ENCODE measurements at regions not wholly inside any gene's neighbourhood (a gene's known extent, or its start where the extent isn't known, plus 50 kb on each side); places are given as distances from the start of the nearest gene placed in this dataset.

DNA sequence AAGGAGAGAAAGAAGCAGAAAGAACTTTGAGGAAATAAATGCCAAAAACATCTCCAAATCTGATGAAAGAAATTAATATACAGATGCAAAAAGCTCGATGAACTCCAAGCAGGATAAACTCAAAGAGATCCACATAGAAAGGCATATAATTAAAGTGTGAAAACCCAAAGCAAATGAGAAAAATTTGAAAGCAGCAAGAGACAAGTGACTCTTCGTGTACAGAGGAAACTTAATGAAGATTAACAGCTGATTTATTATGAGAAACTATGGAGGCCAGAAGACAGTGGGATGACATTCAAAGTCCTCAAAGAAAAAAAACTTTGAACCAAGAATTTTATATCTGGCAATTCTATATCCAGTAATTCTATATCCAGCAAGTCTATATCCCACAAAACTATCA, 163.0 kb upstream of the TMCC3 start:
- DNase-seq = peak; percentile 67

DNA sequence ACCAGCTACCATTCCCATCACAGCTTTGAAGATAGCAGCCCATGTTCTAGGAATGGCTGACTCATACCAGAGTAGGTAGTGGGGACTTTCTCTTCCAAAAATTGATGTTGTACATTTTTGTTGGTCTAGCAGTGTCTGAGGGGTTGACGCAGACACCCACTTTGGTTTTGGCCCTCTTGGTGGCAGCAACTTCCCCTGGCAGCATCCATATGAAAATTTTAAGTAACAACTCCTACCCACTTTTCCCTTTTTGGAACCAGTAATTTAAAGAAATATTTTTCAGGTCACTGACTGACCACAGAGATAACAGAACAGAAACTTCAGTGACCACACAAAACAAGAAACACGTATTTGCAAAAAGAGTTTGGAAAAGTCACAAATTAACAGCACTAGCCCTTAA, 162.0 kb upstream of the TMCC3 start:
- DNase-seq = no peak

DNA sequence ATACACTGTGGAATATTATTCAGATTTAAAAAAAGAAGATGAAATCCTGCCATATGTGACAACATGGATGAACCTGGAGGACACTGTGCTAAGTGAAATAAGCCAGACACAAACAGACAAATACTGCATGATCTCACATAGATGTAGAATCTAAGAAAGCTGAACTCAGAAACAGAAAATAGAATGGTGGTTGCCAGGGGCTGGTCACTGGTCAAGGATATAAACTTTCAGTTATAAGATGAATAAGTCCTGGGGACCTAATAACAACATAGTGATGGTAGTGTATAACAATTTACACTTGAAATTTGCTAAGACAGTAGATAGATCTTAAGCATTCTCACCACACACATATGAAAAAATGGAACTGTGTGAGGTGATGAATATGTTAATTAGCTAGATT, 161.3 kb upstream of the TMCC3 start:
- DNase-seq = no peak

DNA sequence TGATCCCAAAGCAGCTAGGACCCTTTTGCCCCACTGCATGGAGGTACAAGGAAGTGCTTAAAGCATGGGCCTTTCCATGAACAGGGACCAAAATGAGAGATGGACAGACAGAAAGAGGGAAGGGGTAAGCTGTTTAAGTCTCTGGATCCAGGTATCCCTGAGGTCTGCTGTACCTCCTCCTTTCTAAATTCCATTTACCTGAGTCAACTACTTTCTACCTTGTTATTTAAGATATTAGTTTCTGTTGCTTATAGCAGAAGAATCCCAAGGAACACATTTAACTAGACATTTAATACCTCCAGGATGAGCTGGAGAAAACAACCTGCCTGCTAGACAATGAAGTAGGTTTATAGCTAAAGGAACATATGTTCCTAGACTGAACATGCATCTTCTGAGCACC, 157.6 kb upstream of the TMCC3 start:
- DNase-seq = no peak

DNA sequence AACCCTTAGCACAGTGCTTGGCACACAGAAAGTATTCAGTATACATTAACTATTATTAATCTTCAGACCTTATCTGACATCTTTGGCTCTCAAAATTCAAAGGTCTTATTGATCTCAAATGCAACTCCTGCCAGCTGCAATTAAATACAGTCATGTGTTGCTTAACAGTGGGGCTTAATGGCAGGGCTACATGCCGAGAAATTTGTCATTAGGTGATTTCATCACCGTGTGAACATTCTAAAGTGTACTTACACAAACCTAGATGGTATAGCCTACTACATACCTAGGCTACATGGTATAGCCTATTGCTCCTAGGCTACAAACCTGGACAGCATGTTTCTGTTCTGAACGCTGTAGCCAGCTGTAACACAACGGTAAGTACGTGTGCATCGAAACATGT, 156.3 kb upstream of the TMCC3 start:
- DNase-seq = no peak

DNA sequence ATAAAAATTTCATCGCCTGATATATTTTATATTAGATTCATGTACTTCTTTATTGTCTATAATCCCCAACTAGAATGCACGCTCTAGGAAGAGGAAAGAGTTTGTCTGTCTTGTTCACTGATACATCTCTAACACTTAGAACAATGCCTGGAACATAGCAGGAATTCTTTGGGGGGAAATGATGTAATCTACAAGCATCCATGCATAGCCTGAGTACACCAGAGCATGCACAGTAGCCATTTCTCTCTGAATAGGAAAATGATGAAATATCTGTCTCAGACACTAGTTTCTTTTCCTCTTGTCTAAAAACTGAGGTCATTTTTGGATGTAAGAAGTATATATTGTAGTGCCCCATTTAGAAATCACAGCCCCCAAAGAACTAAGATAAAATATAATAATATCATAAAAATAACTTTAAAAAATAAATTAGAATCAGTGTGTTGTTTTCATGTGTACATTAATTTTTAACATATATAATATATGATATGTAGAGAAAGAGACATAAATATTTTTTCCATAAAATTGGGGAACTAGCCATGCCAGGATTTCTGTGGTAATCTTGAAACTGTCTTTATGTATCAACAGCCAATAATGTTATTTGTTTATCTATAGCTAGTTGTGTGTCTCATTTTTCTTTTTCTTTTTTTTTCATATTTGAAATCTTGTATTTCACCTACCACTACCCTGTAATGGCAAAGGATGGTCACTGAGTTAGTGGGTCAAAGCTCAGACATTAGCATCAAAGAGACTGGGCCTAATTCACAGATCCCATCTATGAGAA, 155.6 kb upstream of the TMCC3 start:
- DNase-seq = no peak

- no peak for DNase-seq
Observed at GRCh38 chr12:94803939-94804338, 153.6 kb upstream of the TMCC3 start.

DNA sequence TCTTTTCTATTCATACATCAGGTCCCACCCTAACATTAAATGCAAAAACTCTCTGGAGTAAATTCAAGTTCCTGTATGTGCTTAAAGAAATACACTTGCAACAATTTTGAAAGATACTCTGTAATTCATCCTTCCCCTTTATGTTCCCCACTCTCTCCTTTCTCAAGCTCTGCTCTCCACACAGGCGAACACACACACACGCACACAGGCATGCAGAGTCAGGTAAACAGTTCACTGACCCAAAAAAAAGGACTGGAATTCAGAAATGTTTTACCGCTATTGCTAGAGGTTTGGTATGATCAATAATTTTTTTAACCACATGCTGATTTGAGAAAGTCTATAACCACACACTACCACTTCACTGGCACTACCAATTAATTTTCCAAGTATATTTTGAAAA, 152.4 kb upstream of the TMCC3 start:
- peak; percentile 35 for DNase-seq

DNA sequence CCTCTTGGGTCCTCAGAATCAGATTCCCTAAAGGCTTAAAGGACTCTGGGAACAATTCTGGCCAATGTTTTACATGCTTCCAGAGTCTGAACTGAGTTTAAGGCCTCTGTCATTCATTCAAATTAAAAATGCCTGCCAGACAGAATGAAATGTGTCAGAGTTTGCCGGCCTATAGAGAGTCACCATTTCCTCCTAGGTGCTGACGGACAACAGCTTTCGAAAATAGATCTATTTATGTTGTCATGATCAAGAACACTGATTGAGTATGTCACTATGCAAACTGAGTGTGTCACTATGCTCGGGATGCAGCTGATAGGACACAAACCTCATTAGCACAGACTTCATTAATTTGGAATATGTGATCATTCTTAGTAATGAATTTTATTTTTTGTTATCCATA, 151.4 kb upstream of the TMCC3 start:
- no peak for DNase-seq

GRCh38 chr12:94799136-94799535, 148.8 kb upstream of the TMCC3 start:
- DNase-seq = no peak

- DNase-seq = peak; percentile 97
Observed at GRCh38 chr12:94798113-94798512, 147.8 kb upstream of the TMCC3 start.

- DNase-seq = peak; percentile 7
Observed at GRCh38 chr12:94795520-94795919, 145.2 kb upstream of the TMCC3 start.

- DNase-seq = no peak
Observed at GRCh38 chr12:94795044-94795443, 144.7 kb upstream of the TMCC3 start.

GRCh38 chr12:94793191-94793595, 142.8 kb upstream of the TMCC3 start:
- peak; percentile 72 for DNase-seq

DNA sequence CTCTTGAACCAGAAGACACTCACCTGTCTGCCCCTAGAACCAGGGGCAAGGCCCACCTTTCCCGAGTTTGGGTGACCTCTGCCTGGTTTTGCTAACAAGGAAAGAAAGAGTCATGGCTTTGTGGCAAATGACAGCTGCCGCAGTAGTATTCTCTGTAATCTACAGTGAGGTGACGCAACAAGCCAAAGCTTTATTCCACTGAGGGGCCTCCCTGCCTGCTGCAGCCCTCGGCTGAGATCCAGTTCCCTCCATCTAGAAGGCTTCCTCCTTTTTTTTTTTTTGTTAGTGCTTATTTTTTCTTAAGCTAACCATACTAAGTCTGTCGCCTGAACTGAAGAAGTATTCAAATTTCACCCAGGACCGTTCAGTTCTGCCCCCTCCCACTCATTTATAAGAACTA, 142.3 kb upstream of the TMCC3 start:
- DNase-seq = peak; percentile 82

- no peak for DNase-seq
Observed at GRCh38 chr12:94791933-94792332, 141.6 kb upstream of the TMCC3 start.

GRCh38 chr12:94790825-94791224, 140.5 kb upstream of the TMCC3 start:
- no peak for DNase-seq

GRCh38 chr12:94790370-94790769, 140.0 kb upstream of the TMCC3 start:
- DNase-seq = no peak

DNA sequence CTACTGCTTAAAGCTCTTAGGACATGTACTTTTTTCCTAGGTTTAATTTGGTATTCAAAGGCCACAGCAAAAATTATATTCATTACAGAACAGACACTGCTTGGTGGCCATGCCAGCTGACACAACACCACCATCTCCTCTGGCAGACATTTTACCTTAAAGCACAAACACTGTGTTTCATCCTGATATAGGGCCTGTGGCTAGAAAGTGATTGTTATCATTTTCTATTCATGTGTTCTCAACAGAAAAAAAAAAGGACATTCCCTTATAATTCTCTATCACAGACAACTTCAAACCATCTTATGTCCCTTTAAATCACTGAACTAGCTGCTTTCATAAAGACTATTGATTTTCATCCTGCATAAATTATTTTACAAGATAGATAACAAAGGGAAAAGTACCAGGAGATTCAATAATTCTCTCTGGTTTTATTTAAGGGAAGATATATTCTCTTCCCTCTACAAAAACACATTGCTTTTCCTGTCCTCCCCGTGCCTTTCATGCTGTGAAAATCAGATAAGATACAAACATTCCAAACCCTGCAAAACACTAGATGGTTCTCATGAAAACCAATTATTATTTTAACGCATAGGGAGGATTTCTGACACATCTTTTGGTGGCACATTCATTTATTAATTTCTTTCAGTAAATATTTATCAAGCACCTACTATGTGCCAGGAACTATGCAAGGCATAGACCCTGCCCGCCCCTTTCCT, 139.3 kb upstream of the TMCC3 start:
- DNase-seq = no peak

- DNase-seq = no peak
Observed at GRCh38 chr12:94788298-94788697, 137.9 kb upstream of the TMCC3 start.

DNA sequence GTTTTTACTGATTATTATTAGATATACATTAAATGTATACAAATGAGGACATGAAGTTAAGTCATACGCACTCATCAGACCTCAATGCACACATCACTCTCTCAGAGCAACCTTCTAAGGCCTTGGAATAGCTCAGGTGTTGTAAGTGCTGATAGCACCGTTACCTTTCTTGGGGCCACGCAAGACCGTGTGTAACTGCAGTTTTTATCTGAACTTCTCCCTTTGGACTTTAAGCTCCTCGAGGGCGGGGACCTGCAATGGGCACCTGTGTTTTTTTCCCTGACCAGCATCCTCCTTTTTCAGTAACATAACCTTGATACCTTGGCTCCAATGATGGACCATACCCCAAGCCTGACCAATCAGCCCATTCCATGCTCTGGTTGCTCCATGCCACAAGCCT, 136.5 kb upstream of the TMCC3 start:
- no peak for DNase-seq

DNA sequence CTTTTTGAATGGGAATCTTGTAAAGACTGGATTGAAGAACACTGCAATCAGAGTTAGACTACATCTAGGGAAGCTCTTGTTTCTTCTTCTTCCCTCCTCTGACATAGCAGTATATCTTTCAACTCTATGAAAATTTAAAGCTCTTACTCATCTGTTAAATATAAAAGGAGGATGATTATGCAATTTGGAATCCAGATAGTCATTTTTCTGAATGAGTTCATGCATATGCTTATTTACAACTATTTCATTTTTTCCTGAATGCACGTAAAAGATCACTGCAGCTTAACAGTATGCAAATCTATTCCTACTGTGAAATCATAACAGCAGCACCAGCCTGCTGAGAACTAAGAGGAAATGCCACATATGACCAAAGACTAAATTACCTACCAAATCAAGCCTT, 133.5 kb upstream of the TMCC3 start:
- no peak for DNase-seq

DNA sequence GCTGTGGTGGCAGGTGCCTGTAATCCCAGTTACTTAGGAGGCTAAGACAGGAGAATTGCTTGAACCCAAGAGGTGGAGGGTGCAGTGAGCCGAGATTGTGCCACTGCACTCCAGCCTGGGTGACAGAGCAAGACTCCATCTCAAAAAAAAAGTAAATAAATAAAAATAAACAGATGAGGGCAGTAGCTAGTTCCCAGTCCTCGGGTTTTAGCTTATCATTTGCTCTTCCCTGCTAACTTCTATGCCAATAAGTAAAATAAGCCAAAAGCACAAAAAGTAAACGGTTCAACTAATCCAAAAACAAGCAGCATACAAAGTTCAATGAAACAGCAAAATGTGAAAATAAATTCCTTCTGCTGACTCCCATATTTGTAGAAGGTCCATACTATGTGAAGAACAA, 133.0 kb upstream of the TMCC3 start:
- no peak for DNase-seq

GRCh38 chr12:94781835-94782234, 131.5 kb upstream of the TMCC3 start:
- DNase-seq = no peak

- DNase-seq = no peak
Observed at GRCh38 chr12:94779485-94779884, 129.1 kb upstream of the TMCC3 start.

All from NCI-H2171 treated with DMSO at 0.1 percent for 48 hours (cell line).